LNCaP clone FGC (cell line): ENCODE measurements at regions not wholly inside any gene's neighbourhood (a gene's known extent, or its start where the extent isn't known, plus 50 kb on each side); places are given as distances from the start of the nearest gene placed in this dataset.

Source experiments
- DNase-seq: peaks from one replicate; pipeline ENCODE4 v3.0.0-alpha.2; 2011; ENCODE audit warnings: low read depth
- H3K4me3 ChIP-seq: 2 replicates; pipeline ENCODE4 v1.5.1; 2011; ENCODE audit warnings: mild to moderate bottlenecking, low read depth, low read length, control low read depth
- CTCF ChIP-seq: IDR thresholded peaks from 2 replicates; pipeline ENCODE4 v1.5.1; 2012; ENCODE audit warnings: mild to moderate bottlenecking; ENCODE audit not compliant: control insufficient read depth, insufficient read depth; ENCODE audit errors: extremely low read depth

GRCh38 chr11:134741453-134742223 lies 329.6 kb upstream of the B3GAT1 start:
- no peak overlapping the region for H3K4me3 ChIP-seq
- DNase-seq, result no peak
- no peak for TF ChIP-seq CTCF

GRCh38 chr11:134740590-134741261 lies 328.7 kb upstream of the B3GAT1 start:
- no peak for TF ChIP-seq CTCF
- no peak overlapping the region for H3K4me3 ChIP-seq
- no peak for DNase-seq

GRCh38 chr11:134739136-134739535 lies 327.1 kb upstream of the B3GAT1 start:
- TF ChIP-seq CTCF, result no peak
- H3K4me3 ChIP-seq, result no peak overlapping the region
- DNase-seq, result no peak

GRCh38 chr11:134738581-134738980 lies 326.5 kb upstream of the B3GAT1 start:
- no peak for TF ChIP-seq CTCF
- DNase-seq, result no peak
- no peak overlapping the region for H3K4me3 ChIP-seq

GRCh38 chr11:134737563-134738510 lies 325.8 kb upstream of the B3GAT1 start:
- DNase-seq, result no peak
- H3K4me3 ChIP-seq, result no peak overlapping the region
- TF ChIP-seq CTCF, result no peak

- no peak overlapping the region for H3K4me3 ChIP-seq
- TF ChIP-seq CTCF, result no peak
- no peak for DNase-seq
Observed at GRCh38 chr11:134736251-134736947, 324.4 kb upstream of the B3GAT1 start.
